NCI-H748 (cell line): ENCODE measurements at regions not wholly inside any gene's neighbourhood (a gene's known extent, or its start where the extent isn't known, plus 50 kb on each side); places are given as distances from the start of the nearest gene placed in this dataset.
A peak's percentile ranks its signal among the peaks of the same experiment; 100 is the strongest.

ENCODE experiments used
- DNase-seq: peaks from one replicate; lab custom pipeline; 2025; ENCODE audit not compliant: unreplicated experiment; lab: John Stamatoyannopoulos, UW

DNA sequence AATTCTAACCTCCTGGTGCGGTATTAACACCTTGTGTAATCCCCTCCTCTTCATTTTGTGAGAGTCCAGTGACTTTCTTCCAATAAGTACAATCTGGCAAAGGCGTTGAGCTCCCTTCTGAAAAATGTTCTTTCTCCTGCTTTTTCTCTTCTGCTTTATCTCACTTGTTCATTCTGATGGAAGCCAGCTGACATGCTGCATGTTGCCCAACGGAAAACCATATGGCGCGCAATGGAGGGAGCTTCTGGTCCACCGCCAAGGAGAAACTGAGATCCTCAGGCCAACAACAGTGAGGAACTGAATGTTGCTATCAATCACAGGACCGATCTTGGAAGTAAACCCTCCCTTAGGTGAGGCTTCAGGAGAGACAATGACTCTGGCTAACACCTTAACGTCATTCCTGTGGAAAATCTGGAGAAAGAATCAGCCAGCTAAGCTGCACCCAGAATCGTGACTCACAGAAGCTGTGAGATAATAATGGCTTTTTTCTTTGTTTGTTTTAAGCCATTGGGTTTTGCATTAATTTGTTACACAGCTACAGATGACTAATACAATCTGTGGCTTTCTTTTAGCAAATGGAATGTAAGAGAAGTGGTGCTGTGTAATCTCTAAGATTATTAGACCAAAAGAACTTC, 1323.9 kb upstream of the DDX18 start:
- no peak for DNase-seq

DNA sequence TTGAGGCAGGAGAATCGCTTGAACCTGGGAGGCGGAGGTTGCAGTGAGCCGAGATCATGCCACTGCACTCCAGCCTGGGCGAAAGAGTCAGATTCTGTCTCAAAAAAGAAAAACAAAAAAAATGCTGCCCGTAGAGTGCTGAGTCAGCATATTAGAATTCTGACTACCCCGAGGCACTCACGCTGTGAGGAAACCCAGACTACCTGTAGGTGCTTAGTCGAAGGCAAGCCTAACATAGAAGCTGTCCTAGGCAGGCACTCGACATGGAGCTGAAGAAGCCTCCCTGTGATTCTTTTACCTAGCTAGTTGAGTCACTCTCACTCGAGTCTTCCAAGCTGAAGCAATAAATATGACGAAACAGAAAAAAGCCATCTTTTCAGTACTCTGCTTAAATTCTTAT, 1323.2 kb upstream of the DDX18 start:
- no peak for DNase-seq

DNA sequence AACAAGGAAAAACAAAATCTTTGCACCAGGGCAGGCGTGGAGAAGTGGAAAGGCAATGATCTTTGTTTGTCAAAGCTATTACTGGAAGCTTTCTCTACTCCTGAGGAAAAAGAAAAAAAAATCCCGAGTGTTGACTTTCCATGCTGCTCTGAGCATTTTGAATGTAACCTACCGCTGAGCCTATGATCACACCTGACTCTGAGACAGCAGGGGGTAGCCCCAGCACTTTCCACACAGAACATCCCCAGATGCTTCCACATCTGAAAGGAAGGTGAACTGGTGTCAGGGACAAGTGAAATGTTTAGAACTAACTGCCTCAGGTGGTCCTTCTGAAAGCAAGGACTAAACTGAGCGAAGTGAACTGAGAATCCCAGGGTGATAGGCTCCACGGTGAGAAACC, 1315.1 kb upstream of the DDX18 start:
- DNase-seq = peak; percentile 87

DNA sequence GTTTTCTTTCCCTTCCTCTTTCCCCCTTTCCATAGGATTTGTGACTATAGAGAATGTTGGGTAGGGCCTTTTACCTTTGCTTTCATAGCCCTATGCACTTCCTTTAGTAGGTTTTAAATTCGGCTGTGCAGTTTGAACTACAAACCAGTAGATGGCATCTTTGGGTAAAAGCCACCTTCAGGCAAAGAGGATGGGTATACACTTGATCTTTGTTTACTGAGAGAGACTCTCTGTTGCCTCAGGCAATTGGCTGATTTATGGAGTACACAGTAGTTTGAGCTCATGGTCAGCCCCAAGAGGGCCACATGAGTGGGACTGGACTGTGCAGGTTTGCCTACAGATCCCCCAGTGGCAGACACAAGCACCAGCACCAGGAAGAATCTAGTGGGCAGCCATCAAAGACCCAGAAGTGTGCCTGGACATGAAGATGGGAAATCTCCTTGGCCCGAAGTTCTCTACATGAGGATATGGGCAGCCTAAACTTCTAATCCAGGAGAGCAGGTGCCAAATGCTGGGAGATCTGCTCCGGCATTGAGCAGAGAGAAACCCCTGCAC, 1304.3 kb upstream of the DDX18 start:
- DNase-seq = peak; percentile 91

DNA sequence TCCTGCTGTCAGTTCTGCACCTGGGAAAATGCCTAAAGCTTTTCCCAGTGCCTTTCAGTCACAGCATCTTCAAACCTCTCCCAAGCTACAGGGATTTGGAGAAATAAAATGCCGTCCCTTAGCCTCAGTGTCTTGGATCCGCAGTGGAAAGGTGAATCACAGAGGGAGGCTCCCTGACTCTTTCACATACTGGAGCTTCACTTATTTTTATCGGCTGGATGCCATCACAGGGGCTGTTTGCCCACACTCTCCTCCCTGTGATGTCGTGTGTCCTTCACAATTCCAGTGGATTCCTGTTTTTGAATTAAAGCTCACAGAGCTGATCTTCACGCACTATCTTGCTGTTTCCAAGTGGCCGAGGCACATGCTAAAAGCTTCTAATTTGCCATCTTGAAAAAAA, 1303.1 kb upstream of the DDX18 start:
- peak; percentile 7 for DNase-seq

DNA sequence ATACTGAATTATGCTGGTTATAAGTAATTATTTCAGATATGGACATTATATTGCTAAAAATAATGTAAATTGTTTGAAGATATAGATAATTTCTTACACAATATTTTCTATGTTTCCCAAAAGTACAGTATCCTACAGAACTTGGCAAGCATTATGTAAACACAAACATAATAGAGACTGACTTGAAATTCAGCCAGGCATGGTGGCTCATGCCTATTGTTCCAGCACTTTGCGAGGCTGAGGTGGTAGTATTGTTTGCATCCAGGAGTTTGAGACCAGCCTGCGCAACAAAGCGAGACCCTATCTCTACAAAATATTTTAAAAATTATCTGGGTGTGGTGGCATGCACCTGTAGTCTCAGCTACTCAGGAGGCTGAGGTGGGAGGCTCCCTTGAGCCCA, 1300.5 kb upstream of the DDX18 start:
- DNase-seq = no peak

DNA sequence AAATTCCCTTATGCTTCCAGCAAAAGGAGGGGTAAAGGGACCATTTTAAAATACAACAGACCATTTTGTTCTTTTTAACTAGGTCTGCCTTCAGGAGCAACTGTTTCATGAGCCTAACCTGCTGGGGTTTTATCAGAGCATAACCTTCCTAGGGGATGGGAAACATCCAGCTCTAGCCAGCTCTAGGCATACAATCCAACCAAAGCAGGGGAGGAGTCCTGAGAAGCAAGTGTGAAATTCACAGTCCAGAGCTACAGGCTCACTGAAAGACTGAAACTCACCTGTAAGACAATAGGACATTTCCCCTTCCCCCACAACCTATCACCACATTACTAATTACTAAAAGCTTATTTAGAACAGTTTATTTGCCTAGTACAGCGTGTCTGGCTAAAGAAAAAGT, 1296.6 kb upstream of the DDX18 start:
- no peak for DNase-seq

DNA sequence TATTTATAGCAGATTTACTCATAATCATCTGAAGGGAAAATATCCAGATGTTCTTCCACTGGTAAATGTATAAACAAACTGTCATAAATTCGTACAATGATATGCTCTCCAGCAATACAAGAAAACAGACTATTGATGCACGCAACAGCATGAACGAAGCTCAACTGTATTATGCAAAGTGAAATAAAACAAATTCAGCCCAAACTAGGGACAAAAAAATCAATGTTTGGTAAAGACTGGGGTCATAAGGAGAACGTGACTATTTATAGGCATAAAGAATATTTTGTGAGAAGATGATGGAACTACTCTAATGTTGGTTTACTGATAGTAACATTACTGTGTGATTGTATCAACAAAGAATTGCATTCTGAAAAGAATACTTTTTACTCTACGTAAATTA, 1276.7 kb upstream of the DDX18 start:
- no peak for DNase-seq

DNA sequence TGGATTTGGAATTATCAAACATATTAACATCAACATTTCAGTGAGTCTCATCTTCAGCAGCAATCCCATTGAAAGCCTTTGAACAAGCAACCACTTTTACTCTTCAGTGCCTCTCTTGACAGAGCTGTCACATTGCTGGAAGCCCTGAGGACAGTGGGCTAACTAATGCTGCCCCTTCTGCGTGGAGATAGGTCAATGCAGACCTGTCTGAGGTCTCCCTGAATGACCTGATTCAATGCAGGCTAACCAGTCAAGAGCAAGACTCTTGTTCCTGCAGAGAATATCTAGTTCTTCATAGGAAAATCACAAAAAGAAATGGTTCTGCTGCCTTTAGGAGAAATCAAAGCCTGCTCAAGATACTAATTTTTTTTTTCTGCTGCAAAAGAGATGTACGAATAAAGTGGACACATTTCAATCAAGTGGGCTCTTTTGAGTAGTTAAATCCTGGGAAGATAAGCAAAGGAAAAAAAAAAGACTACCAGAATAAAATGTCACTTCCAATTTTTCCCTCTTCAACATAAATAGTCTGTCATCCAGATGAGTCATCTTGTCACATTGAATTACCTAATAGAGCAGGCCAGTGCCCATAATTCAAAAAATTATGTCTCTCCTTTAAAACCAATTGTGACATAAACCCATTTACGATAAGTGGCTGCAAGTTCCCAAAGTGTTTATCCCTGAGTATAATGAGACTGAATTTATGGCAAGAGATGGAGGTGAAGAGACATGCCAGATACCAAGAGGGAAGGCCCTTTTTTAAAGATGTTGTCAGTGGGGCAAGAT, 1269.0 kb upstream of the DDX18 start:
- DNase-seq = no peak

DNA sequence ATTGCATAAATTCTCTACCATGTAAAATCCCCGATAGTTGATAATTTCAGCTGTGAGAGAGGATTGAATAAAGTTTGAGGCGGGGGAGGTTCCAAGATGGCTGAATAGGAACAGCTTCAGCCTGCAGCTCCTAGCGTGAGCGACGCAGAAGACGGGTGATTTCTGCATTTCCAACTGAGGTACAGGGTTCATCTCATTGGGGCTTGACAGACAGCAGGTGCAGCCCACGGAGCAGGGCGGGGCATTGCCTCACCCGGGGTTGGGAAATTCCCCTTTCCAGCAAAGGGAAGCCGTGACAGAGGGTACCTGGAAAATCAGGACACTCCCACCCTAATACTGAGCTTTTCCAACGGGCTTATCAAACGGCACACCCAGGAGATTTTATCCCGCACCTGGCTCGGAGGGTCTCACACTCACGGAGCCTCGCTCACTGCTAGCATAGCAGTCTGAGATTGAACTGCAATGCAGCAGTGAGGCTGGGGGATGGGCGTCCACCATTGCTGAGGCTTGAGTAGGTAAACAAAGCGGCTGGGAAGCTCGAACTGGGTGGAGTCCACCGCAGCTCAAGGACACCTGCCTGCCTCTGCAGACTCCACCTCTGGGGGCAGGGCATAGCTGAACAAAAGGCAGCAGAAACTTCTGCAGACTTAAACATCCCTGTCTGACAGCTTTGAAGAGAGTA, 1261.6 kb upstream of the DDX18 start:
- DNase-seq = peak; percentile 91

DNA sequence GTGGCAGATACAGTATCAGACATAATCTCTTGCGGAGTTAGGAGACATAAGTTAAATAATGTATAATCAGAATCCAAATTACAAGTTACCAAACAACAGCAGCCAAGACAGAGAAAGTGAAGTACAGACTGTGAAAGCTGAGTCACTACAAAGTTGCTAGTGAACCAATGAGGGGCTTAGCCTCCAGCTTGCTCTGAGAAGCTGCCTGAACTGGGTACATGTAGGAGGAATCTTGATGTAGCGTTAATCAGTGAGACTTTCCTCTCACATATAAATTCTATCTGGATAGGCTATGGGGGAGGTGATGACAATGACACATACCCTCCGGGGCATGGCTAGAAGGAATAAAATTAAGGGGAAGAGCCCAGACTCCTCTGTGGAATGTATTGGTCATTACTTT, 1234.3 kb upstream of the DDX18 start:
- no peak for DNase-seq

DNA sequence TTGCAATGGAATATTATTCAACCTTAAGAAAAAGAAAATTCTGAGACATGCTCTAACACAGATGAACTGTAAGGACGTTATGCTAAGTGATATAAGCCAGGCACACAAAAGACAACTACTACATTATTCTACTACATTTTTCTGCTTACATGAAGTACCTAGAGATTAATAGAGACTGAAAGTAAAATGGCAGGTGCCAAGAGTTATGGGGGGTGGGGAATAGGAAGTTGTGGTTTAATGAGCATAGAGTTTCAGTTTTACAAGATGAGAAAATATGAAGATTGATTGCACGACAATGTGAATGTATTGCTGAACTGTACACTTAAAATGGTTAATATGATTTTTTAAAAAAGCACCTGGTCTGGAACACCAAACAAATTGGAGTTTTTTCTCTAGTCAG, 1231.6 kb upstream of the DDX18 start:
- no peak for DNase-seq

DNA sequence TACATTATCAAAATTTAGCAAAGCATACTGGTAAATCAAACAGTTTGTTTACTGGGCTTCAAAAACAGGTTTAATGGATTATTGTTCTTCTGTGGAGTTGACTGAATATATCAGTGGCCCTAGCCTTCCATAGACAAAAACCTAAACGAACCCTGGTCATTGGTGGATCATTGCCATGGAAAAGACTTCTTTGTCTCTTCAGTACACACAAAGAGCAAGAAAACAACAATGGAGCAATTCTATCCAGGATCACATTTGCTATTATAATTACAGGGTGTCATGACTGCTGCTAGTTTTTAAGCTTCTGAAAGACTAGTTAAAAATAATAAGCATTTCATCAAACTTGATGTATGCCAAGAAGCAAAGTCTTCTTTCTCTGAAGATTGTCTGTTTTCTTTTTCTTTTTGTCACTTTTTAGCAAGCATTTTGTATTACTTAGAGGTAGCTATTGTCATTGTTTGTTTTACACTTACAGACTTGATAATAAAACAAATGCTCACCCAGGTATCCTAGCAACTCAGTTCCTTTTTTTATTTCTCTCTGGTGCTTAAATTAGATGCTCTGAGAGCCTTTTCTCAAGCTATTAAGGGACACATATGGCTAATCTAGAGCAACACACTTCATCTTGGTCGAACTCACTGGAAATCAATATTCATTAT, 1228.7 kb upstream of the DDX18 start:
- peak; percentile 93 for DNase-seq

DNA sequence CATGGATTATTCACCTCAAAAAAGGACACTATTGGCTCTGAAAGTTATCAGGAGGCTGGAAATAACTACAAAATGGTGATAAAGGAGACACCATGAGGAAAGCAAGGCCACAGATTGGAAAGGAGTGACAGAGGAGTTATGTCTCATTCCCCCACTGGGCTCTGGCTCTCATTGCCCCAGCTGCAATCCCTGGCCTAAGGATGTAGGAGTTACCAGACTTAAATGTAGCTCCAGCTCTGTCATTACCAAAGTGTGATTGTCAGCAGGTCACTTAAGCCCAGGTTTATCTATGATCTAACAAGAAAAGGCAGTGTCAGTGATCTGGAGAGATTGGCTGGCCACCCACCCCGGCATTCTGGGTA, 1228.2 kb upstream of the DDX18 start:
- peak; percentile 81 for DNase-seq
